ENCODE measurements at regions not wholly inside any gene's neighbourhood (a gene's known extent, or its start where the extent isn't known, plus 50 kb on each side); places are given as distances from the start of the nearest gene placed in this dataset.

GRCh38 chr2:217335341-217335966 lies 475.6 kb upstream of the TNP1 start:
- Histone ChIP-seq H3K27me3 (ENCODE audit: insufficient read depth) (no peaks in the 10 kb centered on the region), H2AFZ (no peak overlapping the region), H3K4me3 (no peak overlapping the region), H3K4me2 (no peak overlapping the region), H3K27ac (ENCODE audit: low read depth) (no peak overlapping the region), H3K9me2 (ENCODE audit: insufficient read depth) (no peaks in the 10 kb centered on the region), H3F3A (replicated peaks; ENCODE audit: low read depth) (no peaks in the 10 kb centered on the region), H3K36me3 (ENCODE audit: insufficient read depth) (no peaks in the 10 kb centered on the region), H3K79me2 (replicated peaks; ENCODE audit: insufficient read depth) (no peaks in the 10 kb centered on the region), H3K4me1 (ENCODE audit: insufficient read depth) (peaks cover 24% of the 10 kb centered on the region), H4K20me1 (replicated peaks; ENCODE audit: insufficient read depth) (no peaks in the 10 kb centered on the region; the same call in 1 of the 2 replicates)
- Mint-ChIP-seq H3K27me3 (ENCODE audit: insufficient read depth, low read depth, poor library complexity) (peaks cover 2% of the 10 kb centered on the region), H3K27ac (no peak overlapping the region), H3K4me1 (peaks cover 25% of the 10 kb centered on the region), H3K36me3 (ENCODE audit: low read depth) (no peaks in the 10 kb centered on the region), H3K9me3 (no peaks in the 10 kb centered on the region), H3K4me3 (no peak overlapping the region)
- no peak for ATAC-seq
- TF ChIP-seq ZNF462 (CRISPR knock-in tag; IDR thresholded peaks at IDR 0.05) (no peak), REST (IDR thresholded peaks at IDR 0.05; ENCODE audit: unreplicated experiment) (no peak), EZH2 (IDR thresholded peaks at IDR 0.05; ENCODE audit: low read depth, unreplicated experiment) (no peak), STAT1 (IDR thresholded peaks at IDR 0.05; ENCODE audit: unreplicated experiment) (no peak), ZNF114 (CRISPR knock-in tag; IDR thresholded peaks at IDR 0.05) (no peak), ZNF331 (CRISPR knock-in tag; IDR thresholded peaks at IDR 0.05; ENCODE audit: low read depth) (no peak), NANOG (IDR thresholded peaks at IDR 0.05; ENCODE audit: borderline replicate concordance) (no peak), CTCF (conservative IDR thresholded peaks at IDR 0.05; ENCODE audit: low read depth in 2 of 2) (no peak), EZH2phosphoT487 (IDR thresholded peaks at IDR 0.05; ENCODE audit: unreplicated experiment) (no peak), ETS1 (IDR thresholded peaks at IDR 0.05) (no peak), CREB1 (CRISPR knock-in tag; IDR thresholded peaks at IDR 0.05; ENCODE audit: low read depth) (no peak)
- no peak for DNase-seq (ENCODE audit: low spot score)
